Epithelial cell of prostate (primary cell): ENCODE measurements at regions not wholly inside any gene's neighbourhood (a gene's known extent, or its start where the extent isn't known, plus 50 kb on each side); places are given as distances from the start of the nearest gene placed in this dataset.
"Not testable (repeated sequence)": the region's sequence is repeated elsewhere in the genome, so short reads cannot be mapped to it uniquely, and the experiment has no call there.

Experiments
- DNase-seq: peaks from one replicate; pipeline ENCODE4 v3.0.0-alpha.2; 2011; ENCODE audit warnings: low read depth, low spot score
- H3K27ac ChIP-seq: fragments of 450-650 bp; 2 replicates; pipeline ENCODE4 v1.5.1; 2017; ENCODE audit warnings: mild to moderate bottlenecking

DNA sequence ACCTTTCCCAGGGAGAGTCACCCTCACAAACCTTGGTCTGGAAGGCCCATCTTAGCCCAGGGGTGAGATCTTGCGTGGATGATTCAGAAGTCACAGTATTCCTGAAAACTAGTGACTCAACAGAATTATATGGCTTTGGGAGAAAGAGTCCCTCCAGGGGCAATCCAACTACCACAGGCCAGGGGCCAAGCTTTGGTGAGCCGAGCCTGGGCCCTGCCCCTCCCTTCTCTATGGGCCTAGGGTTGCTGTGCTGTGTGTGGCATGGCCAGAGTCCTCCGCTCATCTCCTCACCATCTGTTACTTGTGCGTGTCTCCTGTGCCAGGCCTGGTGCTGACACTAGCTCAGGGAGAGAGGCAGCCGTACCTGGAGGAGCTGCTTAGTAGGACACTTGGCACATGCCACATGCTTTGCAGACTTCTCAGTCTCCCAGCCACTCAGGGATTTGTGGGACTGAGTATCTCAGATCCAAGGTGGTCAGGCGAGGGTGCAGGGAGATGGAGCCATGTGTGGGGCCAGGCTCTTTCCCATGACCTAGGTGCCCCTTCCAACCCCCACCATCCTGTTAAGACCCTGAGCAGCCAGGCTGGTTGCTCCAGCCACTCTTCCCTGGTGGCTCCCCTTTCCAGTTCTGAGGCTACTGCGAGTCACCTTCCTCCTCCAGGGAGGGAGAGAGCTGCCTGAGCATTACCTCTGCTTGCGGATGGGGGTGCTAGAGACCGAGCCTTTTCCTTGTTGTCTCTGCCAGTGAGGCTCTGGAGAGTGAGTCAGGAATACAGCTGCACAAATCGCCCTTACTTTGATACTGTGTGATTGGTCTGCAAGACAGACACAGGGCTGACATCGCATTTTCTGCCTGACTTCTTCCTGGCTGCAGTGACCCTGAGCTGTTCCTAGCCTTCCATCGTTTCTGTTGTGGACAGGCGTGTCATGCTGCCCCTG lies 94.1 kb downstream of the SLC25A47 start:
- peak; percentile 66 for DNase-seq
- peak overlapping the region; percentile 42 for H3K27ac ChIP-seq

DNA sequence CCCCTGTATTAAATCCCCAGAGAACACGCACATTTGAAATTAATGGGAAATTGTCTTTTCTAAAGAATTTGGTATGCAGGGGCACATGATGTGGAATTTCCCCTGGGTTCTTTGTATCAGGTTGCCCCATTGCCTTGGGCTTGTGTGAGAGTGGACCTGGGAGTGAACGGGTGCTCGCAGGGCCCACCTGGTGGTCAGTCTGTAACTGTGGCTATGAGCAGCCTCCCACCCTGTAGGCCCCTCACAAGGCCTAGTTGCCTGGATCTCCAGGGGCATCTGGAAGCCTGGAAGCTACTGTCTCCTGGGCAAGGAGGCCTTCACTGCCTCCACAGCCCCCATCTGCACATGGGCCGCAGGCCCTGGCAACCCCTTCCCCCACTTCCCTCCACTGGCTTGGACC lies 96.7 kb downstream of the SLC25A47 start:
- H3K27ac ChIP-seq = no peak overlapping the region
- no peak for DNase-seq

DNA sequence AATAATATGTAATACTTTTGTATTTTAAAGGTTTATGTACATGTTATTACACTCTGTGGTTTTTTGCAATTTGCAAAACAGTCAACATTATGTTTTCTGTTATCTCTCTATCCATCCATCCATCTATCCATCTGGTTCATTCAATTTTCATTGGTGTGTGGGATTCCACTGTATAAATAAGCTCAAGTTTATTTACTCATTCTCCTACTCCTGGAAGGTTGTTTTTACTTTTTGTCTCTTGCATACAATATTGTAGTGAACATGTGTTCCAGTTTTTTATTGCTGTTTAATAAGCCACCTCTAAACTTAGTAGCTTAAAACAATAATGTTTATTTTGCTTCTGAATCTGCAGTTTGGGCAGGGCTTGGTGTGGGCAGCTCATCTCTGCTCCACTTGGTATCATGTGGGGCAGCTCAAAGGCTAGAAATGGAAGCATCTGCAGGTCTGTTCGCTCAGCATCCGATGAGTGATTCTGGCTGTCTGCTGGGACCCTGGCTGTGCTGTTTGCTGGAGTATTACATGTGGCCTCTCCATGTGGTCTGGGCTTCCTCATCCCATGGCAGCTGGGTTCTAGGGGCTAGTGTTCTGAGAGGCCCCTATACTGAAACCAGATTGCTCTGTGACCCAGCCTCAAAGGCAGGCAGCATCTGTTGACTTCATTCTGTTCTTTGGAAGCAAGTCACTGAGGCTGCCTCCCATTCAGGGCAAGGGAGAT lies 98.8 kb downstream of the SLC25A47 start:
- no peak overlapping the region for H3K27ac ChIP-seq
- DNase-seq = no peak

DNA sequence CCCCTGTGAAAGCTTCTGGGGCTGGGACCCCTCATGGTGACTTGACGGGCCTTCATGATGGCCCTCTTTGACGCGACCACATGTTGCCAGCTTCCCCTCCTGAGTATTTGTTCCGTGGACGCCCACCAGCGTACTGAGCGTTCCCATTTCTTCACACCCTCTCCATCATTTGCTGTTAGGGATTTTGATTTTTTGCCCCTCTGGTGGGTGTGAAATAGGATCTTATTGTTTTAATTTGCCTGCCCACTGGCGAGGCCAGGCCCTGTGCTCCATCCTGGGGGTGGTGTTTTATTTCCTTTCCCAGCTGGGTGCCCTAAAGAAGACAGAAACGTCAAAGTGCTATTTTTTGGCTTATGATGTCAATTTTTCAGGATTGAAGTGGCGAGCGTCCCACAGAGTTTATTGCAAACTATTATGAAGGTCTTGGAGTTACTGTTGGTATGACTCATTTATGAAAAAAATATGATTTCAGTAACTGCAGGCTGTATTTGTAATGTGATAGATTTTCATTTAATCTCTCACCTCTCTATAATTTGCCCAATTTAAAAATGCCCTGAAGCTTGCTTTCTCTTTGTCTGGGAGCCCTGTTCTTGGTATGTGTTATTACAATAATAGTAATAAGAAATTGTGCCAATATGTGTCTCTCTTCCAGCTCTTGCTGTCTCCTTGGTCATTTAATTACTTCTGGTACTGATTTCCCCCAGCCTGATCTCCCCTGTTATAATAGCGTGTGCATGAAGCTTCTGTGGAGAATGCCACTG lies 99.6 kb downstream of the SLC25A47 start:
- no peak overlapping the region for H3K27ac ChIP-seq
- no peak for DNase-seq

DNA sequence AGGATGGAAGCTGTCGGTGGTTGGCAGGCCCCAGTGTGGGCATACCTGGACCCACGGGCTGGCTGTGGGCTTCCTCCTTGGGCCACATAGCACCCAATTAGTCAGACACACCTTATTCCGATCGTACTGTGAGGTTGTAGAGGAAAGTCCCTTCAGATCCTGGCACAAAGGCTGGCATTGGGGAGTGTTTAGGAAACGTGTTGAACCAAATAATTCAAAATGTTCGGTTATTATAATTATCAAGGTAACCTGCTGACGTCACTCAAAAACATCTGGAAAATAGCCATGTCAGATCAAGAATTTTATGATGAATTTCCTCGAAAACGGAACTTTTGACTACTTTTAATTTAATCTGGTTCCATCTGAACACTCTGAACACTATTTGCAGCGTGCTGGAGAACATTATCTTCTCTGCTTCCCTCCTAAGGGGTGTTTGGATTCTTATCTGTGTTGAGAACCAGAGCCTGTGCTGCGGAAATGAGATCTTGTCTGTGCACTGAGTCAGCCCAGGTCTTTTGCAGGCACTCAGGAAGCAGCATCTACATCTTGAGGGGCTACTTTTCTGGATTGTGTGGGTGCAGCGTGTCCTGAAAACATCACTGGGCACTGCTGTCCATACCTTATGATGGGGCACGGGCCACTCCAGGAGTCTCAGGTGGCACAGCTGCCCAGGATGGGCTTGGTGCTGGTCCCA lies 100.3 kb downstream of the SLC25A47 start:
- DNase-seq = no peak
- H3K27ac ChIP-seq = no peak overlapping the region

DNA sequence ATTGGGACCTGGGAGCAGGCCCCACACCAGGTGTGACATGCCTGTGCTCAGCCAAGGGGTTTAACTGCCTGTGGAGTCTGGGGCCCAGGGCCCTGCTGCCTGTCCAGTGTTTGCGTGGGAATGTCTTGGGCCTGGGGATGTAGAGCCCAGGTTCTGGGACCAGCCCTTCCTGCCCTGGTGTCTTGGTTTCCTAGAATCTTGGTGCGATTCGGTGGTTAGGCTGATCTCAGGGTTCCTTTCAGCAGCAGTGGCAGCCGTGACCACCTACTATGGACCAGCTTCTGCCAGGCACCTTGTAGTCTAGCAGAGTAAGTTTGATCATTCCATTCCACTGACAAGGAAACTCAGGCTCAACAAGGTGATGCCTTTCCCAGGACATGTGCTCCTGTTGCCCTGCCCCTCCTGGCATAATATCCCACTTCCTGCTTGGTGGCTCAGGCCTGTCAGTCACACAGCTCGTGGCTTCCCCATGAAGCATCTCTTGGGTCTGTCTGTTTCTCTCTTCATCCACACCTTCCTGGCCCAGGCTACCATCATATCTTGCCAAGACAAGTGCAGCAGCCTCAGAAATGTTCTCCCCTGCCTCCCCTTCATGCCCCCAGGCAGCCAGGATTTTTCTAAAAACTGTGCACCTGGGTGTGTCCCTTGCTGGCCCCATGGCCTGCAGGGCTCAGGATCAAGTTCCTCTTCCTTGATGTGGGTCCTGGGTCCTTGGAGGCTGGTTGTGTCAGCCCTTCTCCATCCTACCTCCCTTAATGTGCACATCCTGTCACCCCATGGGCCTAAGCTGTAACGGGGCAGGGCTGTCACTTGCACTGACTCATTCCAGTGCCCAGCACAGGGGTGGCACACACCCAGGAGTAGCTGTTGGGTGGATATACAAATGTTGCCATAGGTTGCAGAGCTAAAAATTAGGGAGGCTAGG lies 101.6 kb downstream of the SLC25A47 start:
- no peak overlapping the region for H3K27ac ChIP-seq
- no peak for DNase-seq

DNA sequence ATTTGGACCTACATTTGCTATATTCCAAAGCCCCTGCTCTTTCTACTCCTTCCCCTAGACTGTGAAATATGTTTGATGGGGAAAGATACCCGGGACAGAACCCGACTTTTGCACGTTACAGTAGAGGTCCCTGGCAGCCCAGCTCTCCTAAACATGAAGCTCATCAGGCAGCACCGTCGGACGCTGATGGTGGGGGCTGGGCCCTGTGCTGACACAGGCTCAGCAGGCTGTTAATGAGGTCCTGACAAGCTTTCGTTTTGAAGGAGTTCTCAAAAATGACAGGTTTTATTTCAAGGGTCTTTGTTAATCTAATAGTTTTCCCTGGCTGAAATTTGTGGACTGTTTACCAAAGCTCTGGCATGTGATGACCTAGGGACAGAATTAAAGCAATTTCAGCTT lies 102.3 kb downstream of the SLC25A47 start:
- no peak for DNase-seq
- H3K27ac ChIP-seq = no peak overlapping the region

DNA sequence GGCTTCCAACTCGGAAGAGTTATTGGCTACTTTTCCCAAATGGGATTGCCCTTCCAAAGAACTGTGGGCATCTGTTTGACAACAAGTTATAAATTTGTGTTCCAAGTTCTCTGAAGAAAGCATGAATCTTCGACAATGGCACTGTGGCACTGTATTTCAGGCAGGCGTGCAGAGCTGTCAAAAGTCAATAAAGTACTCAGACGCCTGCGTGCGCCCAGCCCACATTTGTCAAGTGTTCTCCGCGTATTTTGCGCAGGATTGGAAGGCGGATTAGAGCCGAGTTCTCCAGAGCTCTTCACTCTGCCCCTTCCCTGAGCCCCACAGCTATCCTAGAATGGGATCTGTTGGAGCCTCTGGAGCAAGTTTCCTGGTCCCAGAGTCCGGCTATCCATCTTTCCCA lies 103.2 kb downstream of the SLC25A47 start:
- H3K27ac ChIP-seq = no peak overlapping the region
- DNase-seq = no peak

DNA sequence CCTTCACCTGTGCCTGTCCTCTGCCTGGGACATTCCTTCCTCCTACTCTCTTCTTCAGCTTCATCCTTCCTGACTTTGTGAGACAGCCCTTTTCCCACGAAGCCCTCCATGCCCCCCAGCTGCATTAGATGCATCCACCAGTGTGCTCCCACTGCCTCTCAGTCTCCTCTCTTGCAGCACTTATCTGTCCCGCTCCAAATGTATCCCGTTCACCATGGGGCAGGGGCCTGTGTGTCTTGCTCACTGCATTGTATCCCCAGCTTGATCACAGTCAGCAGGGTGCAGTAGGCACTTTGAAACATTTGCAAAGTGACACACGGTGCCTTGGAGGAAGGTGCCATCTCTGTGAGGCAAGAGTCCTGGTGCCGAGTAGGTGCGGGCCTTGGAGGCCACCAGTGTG lies 104.0 kb downstream of the SLC25A47 start:
- no peak overlapping the region for H3K27ac ChIP-seq
- DNase-seq = no peak

DNA sequence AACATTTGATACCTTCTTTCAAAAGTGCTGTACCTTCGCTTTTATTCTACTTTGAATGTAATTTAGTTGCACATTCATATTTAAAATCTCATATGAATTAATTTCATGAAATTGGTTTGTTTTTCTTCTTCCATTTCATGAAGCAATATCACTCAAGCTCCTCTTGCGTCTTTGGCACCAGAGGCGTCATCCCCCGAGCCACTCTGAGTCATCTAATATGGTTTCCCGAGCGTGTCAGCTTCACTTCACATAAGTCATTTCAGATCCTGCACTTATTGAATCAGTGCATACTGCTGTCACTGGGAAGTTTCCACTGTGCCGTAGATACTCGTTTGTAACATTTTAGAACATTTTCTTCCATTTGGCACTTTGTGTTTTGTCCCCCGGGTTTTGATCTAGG lies 105.6 kb downstream of the SLC25A47 start:
- no peak for DNase-seq
- no peak overlapping the region for H3K27ac ChIP-seq

DNA sequence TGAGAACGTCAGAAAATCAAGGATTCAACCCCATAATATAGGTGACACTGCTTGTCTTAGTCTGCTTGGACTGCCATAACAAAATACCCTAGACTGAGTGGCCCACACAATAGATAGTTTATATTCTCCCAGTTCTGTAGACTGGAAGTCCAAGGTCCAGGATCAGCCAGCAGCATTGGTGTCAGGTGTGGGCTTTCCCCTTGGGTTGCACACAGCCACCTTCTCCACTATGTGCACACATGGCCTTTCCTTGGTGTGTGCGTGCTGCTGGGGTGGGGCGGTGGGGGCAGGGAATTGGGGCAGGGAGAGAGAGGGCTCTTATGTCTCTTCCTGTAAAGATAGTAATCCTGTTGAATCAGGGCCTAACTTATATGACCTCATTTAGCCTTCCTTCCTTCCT lies 106.4 kb downstream of the SLC25A47 start:
- no peak for DNase-seq
- no peak overlapping the region for H3K27ac ChIP-seq

DNA sequence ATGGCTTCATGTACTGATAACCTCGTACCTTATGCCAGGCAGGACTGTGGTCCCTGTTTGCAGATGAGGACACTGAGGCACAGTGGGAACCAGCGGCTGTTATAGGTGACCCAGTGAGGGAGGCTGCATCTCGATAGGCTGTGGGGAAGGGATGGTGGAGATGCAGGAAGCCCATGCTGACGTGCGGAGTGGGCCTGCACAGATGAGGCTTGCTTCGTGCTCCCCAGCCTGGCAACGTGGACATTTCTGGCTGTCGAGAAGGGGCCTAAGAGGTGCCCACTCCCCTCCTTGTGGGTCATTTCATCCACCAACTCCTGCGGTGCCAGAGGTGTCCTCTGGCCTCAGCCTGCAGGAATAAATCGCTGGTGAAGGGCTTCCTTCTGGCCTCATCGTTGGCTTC lies 107.4 kb downstream of the SLC25A47 start:
- DNase-seq = no peak
- no peak overlapping the region for H3K27ac ChIP-seq

DNA sequence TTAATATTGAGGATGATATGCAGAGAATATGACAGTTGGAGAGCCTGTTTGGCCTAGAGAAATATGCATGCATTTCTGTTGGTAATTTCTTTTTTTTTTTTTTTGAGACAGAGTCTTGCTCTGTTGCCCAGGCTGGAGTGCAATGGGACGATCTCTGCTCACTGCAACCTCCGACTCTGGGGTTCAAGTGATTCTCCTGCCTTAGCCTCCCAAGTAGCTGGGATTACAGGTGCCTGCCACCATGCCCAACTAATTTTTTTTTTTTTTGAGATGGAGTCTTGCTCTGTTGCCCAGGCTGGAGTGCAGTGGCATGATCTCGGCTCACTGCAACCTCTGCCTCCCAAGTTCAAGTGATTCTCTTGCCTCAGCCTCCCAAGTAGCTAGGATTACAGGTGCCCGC lies 108.3 kb downstream of the SLC25A47 start:
- not testable (repeated sequence) for DNase-seq, H3K27ac ChIP-seq

DNA sequence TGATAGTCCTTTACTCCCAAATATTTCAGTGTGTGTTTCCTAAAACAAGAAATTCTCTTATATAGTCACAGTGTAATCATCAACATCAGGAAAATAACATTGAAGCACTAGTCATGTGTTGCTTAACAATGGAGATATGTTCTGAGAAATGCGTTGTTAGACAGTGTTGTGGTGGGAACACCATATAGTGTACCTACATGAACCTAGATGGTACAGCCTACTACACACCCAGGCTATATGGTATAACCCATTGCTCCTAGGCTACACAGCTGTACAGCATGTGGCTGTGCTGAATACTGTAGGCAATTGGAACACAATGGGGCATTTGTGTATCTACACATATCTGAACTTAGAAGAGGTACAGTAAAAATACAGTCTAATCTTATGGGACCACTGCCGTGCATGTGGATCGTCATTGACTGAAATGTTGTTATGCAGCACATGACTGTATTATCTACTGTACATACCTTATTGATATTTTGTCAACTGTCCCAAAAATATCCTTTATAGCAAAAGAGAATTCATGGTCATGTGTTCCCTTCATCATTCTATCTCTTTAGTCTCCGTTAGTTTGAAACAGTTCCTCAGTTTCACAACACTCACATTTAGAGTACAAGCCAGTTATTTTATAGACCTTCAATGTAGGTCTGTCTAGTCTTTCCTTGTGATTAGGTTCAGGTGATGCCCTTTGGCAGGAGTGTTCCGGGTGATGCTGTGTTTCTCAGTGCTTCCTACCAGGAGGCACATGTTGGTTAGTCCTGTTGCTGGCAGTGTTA lies 109.7 kb downstream of the SLC25A47 start:
- no peak for DNase-seq
- H3K27ac ChIP-seq = no peak overlapping the region

DNA sequence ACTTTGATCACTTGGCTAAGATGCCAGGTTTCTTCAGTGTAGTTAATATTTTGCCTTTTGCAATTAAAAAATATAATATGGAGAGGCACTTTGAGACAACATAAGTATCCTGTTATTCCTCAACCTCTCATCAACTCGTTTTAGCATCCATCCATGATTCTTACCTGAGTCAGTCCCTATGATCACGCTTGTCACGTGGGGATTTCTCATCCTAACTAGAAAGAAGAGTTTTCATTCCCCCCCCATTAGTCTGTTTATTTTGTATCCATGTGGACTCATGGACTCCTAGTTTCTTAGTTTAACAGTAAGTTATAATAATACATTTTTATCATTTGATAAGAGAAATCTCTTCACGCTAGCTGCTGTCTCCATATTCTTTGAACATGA lies 110.3 kb downstream of the SLC25A47 start:
- H3K27ac ChIP-seq = no peak overlapping the region
- DNase-seq = no peak

DNA sequence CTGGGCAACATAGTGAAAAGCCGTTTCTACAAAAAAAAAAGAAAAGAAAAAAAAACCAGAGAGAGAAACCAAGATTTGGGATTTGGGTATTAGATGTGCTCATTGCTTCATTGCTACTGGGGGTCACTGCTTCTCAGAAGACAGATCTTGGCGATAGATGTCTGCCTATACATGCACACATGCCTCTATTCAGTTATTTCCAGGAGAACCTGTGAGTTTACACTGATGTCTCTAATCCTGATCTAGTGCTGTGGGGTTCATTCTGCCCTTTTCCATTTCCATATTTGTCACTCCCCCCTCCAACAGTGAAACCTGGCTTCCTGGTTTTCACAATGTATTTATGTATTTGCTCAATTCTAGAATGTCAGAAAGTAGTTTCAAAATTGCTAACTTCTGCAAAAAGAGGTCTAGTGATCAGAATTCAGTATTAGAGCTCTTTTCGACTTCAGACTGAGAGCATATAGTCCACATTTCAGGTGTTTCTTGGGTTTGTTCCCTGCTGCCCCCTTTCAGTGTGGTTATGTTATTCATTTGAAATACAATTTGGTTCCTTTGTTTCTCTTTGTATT lies 111.0 kb downstream of the SLC25A47 start:
- no peak for DNase-seq
- no peak overlapping the region for H3K27ac ChIP-seq

DNA sequence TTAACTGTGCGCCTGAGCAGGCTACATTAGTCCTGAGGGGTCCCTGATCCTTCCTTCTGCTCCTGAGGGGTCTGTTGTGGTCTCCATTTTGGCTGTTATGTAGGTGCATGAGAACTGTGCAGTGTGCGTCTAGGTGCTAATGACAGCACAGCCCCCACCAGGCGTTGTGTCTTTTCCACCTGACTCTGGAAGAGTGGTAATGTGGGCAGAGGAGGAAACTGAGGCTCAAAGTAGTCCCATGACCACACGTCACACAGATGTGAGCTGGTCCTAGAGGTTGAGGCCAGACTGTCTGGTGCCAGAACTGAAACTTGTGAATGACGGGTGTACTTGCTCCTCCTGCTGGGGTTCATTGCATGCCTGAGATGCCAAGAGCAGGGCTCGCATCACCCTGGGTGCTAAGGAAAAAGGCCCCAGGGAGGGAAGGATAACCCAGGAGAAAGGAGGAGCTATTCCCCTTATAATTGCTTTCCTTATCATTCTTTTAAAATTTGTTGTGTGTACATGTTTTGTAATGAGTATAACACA lies 111.8 kb downstream of the SLC25A47 start:
- no peak for DNase-seq
- H3K27ac ChIP-seq = no peak overlapping the region

DNA sequence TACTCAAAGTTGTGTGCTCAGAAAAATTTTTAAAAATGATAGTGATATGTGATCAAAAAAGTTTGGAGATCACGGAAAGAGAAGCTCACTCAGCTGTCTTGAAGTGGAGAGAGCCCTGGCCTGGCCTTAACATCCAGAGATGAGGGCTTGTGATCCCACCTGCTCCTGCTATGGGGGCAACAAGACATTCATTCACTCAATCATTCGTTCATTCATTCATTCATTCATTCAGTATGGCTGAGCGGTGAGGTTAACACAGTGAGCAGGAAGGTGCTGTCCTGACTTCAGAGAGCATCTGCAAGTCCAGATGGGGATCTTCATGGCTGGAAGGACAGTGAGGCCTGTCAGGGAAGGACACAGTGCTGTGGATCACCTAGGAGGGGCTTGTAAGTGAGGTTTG lies 112.3 kb downstream of the SLC25A47 start:
- DNase-seq = no peak
- no peak overlapping the region for H3K27ac ChIP-seq
